ENCODE measurements at regions not wholly inside any gene's neighbourhood (a gene's known extent, or its start where the extent isn't known, plus 50 kb on each side); places are given as distances from the start of the nearest gene placed in this dataset.

DNA sequence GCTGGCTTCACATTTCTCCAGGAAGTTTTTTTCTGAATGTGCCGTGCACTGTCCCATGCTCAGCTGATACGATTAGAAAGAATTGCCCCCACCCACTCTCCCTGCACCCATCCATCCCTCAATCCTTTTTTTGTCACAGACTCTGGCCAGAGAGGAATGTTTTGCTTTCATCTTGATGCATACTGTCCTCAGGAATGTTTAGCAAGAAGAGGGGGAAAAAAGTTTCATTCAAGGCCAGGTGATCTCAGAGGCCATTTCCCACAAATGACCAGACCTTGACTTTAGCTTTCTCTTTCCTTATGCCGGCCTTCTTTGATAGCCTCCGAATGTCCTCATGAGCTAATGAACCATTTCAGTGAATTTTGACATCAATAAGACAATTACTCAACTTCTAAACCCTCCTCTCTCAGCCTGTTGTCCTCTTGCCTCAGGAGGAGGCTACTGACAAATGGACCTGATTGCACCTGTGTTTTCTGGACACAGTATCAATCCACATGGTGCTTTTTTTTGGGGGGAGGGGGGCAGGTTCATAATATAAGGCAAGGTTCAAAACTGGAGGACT is 105.0 kb upstream of the KLF6 start:
- no peak overlapping the region for H3K27ac ChIP-seq
- intact Hi-C loops (cut with DNase I; ENCODE audit: low total_unique reads), result no loop called here
- no peaks in the 10 kb centered on the region for H3K36me3 ChIP-seq (ENCODE audit: low read depth, missing control alignments)
- no peak for DNase-seq
- H3K4me1 ChIP-seq, result peaks cover 17% of the 10 kb centered on the region
- no peak overlapping the region for H3K4me3 ChIP-seq
- TF ChIP-seq POLR2A (IDR thresholded peaks at IDR 0.05), result no peak
- TF ChIP-seq, protein P1, sequence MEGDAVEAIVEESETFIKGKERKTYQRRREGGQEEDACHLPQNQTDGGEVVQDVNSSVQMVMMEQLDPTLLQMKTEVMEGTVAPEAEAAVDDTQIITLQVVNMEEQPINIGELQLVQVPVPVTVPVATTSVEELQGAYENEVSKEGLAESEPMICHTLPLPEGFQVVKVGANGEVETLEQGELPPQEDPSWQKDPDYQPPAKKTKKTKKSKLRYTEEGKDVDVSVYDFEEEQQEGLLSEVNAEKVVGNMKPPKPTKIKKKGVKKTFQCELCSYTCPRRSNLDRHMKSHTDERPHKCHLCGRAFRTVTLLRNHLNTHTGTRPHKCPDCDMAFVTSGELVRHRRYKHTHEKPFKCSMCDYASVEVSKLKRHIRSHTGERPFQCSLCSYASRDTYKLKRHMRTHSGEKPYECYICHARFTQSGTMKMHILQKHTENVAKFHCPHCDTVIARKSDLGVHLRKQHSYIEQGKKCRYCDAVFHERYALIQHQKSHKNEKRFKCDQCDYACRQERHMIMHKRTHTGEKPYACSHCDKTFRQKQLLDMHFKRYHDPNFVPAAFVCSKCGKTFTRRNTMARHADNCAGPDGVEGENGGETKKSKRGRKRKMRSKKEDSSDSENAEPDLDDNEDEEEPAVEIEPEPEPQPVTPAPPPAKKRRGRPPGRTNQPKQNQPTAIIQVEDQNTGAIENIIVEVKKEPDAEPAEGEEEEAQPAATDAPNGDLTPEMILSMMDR (IDR thresholded peaks at IDR 0.05), result no peak
- 33 to 36% methylated on average over 4 of the region's 4 CpGs for WGBS, 2 donors
- no peaks in the 10 kb centered on the region for H3K27me3 ChIP-seq
- no peaks in the 10 kb centered on the region for H3K9me3 ChIP-seq

GRCh38 chr10:3887885-3888476 is 103.0 kb upstream of the KLF6 start:
- Histone ChIP-seq H3K4me1 (peaks cover 17% of the 10 kb centered on the region), H3K4me3 (no peak overlapping the region), H3K36me3 (ENCODE audit: low read depth, missing control alignments) (no peaks in the 10 kb centered on the region), H3K9me3 (no peaks in the 10 kb centered on the region), H3K27me3 (no peaks in the 10 kb centered on the region), H3K27ac (peak overlapping the region in 1 of 2 donors; percentile 74)
- intact Hi-C loops (cut with DNase I; ENCODE audit: low total_unique reads), result no loop called here
- peak; percentile 36 for DNase-seq
- TF ChIP-seq, protein P1 (IDR thresholded peaks at IDR 0.05), result no peak
- no peak for TF ChIP-seq POLR2A (IDR thresholded peaks at IDR 0.05)
- 50 to 60% methylated on average over 9 of the region's 9 CpGs for whole genome bisulfite sequencing, 2 donors

GRCh38 chr10:3887404-3887803 is 102.4 kb upstream of the KLF6 start:
- TF ChIP-seq, protein P1 (IDR thresholded peaks at IDR 0.05), result no peak
- TF ChIP-seq POLR2A (IDR thresholded peaks at IDR 0.05), result no peak
- DNase-seq, result no peak
- Histone ChIP-seq H3K27ac (peak overlapping the region; percentile 8 to 74), H3K9me3 (no peaks in the 10 kb centered on the region), H3K27me3 (no peaks in the 10 kb centered on the region), H3K4me1 (peaks cover 17% of the 10 kb centered on the region), H3K4me3 (no peak overlapping the region), H3K36me3 (ENCODE audit: low read depth, missing control alignments) (no peaks in the 10 kb centered on the region)
- intact Hi-C loops (cut with DNase I; ENCODE audit: low total_unique reads), result no loop called here
- WGBS, 2 donors, result 81 to 89% methylated on average over 7 of the region's 7 CpGs

- DNase-seq, result peak; percentile 40
- peak overlapping the region; percentile 8 to 74 for H3K27ac ChIP-seq
- H3K9me3 ChIP-seq, result no peaks in the 10 kb centered on the region
- no peak overlapping the region for H3K4me3 ChIP-seq
- WGBS, 2 donors, result 13 to 21% methylated on average over 11 of the region's 11 CpGs
- TF ChIP-seq POLR2A (IDR thresholded peaks at IDR 0.05), result no peak
- no peaks in the 10 kb centered on the region for H3K27me3 ChIP-seq
- intact Hi-C loops (cut with DNase I; ENCODE audit: low total_unique reads), result no loop called here
- no peaks in the 10 kb centered on the region for H3K36me3 ChIP-seq (ENCODE audit: low read depth, missing control alignments)
- H3K4me1 ChIP-seq, result peaks cover 17% of the 10 kb centered on the region
These were observed 101.7 kb upstream of the KLF6 start for GRCh38 chr10:3886641-3887251.

- no peak overlapping the region for H3K4me3 ChIP-seq
- H3K27ac ChIP-seq, result peak overlapping the region in 1 of 2 donors; percentile 74
- H3K9me3 ChIP-seq, result no peaks in the 10 kb centered on the region
- no peaks in the 10 kb centered on the region for H3K27me3 ChIP-seq
- WGBS, 2 donors, result 35 to 47% methylated on average over 14 of the region's 14 CpGs
- peaks cover 17% of the 10 kb centered on the region for H3K4me1 ChIP-seq
- no peak for TF ChIP-seq POLR2A (IDR thresholded peaks at IDR 0.05)
- TF ChIP-seq, protein P1 (IDR thresholded peaks at IDR 0.05), result no peak
- intact Hi-C loops (cut with DNase I; ENCODE audit: low total_unique reads), result no loop called here
- H3K36me3 ChIP-seq (ENCODE audit: low read depth, missing control alignments), result no peaks in the 10 kb centered on the region
- DNase-seq, result peak; percentile 42
These were observed 101.2 kb upstream of the KLF6 start for GRCh38 chr10:3886191-3886590.

Data from testis (tissue), 2 donors.